Panc1 (cell line): ENCODE measurements at regions not wholly inside any gene's neighbourhood (a gene's known extent, or its start where the extent isn't known, plus 50 kb on each side); places are given as distances from the start of the nearest gene placed in this dataset.

Experiments
- CTCF ChIP-seq: fragments of 450-650 bp; IDR thresholded peaks from 2 replicates; pipeline ENCODE4 v1.5.1; 2017; ENCODE audit warnings: mild to moderate bottlenecking
- POLR2AphosphoS5 ChIP-seq: IDR thresholded peaks from 2 replicates; pipeline ENCODE4 v1.6.1; 2012; ENCODE audit warnings: mild to moderate bottlenecking, low read depth, low read length, moderate library complexity
- REST ChIP-seq, 2 experiments: IDR thresholded peaks; 2 replicates each; pipeline ENCODE4 v1.6.1; 2011 to 2012; ENCODE audit warnings: low read depth in 2 of 2, control low read depth in 1 of 2, low read length in 1 of 2, mild to moderate bottlenecking in 1 of 2, moderate library complexity in 1 of 2; ENCODE audit not compliant: insufficient read depth in 1 of 2
- SIN3A ChIP-seq: IDR thresholded peaks from 2 replicates; pipeline ENCODE4 v1.6.1; 2012; ENCODE audit warnings: low read depth, mild to moderate bottlenecking, low read length, moderate library complexity, borderline replicate concordance; ENCODE audit not compliant: insufficient read depth
- TCF7L2 ChIP-seq: IDR thresholded peaks from 2 replicates; pipeline ENCODE4 v1.6.1; 2011; ENCODE audit warnings: mild to moderate bottlenecking, low read depth, low read length, inconsistent platforms

DNA sequence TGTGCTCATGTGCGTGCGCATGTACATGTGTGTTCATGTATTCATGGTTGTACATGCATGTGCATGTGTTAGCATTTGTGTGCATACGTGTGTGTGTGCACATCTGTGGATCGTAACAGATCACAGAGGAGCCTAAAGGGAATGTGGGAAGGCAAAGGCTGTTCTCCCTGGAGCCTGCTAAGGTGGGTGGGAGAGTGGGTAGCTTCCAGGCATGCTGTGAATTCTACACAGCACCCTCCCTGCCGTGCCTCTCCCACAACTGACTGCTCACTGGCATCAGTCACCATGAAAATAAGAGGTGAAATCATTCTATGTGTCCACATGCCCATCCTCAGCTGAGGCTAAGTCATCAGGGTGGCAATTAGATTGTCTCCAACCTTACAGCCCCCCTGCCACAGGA, 600.9 kb downstream of the MID1IP1 start:
- no peak for TF ChIP-seq CTCF
- no peak for TF ChIP-seq REST (IDR thresholded peaks at IDR 0.05; ENCODE audit: insufficient read depth in 1 of 2, low read depth in 2 of 2, low read length in 1 of 2)
- TF ChIP-seq POLR2AphosphoS5 = no peak
- no peak for TF ChIP-seq TCF7L2
- TF ChIP-seq SIN3A = no peak
